Keratinocyte (primary cell): ENCODE measurements at regions not wholly inside any gene's neighbourhood (a gene's known extent, or its start where the extent isn't known, plus 50 kb on each side); places are given as distances from the start of the nearest gene placed in this dataset.

ENCODE experiments used
- DNase-seq: peaks from one replicate; pipeline ENCODE4 v3.0.0-alpha.2; 2011; ENCODE audit warnings: low read depth, missing footprints, low spot score
- FAIRE-seq: peaks from 2 replicates; lab custom pipeline; 2011; peaks lifted over from hg19 to GRCh38; lab: Jason Lieb, UNC
- H2AFZ ChIP-seq: 2 replicates; pipeline ENCODE4 v1.6.0; 2012; ENCODE audit warnings: low read length, control low read depth, inconsistent platforms; ENCODE audit not compliant: control insufficient read depth
- H3K27ac ChIP-seq: 2 replicates; pipeline ENCODE4 v1.5.1; 2011; ENCODE audit warnings: low read length; ENCODE audit not compliant: control insufficient read depth, insufficient read depth
- H3K27me3 ChIP-seq: 3 replicates; pipeline ENCODE4 v1.6.0; 2011; ENCODE audit warnings: low read length; ENCODE audit not compliant: control insufficient read depth, insufficient read depth; ENCODE audit errors: extremely low read depth
- H3K36me3 ChIP-seq, 2 experiments: 2 replicates in 1 of 2; 3 replicates in 1 of 2; pipeline ENCODE4 v1.5.1; 2011; ENCODE audit warnings: low read length in 2 of 2, mild to moderate bottlenecking in 1 of 2; ENCODE audit not compliant: control insufficient read depth in 2 of 2, insufficient read depth in 2 of 2; ENCODE audit errors: extremely low read depth in 1 of 2
- H3K4me1 ChIP-seq: 3 replicates; pipeline ENCODE4 v1.5.1; 2011; ENCODE audit warnings: low read length; ENCODE audit not compliant: control insufficient read depth, insufficient read depth; ENCODE audit errors: extremely low read depth
- H3K4me2 ChIP-seq: 3 replicates; pipeline ENCODE4 v1.6.0; 2011; ENCODE audit warnings: low read depth, low read length; ENCODE audit not compliant: control insufficient read depth, insufficient read depth; ENCODE audit errors: extremely low read depth
- H3K4me3 ChIP-seq, 3 experiments: fragments of 200-600 bp in 1 of 3; sonication (generic) in 1 of 3; 2 replicates in 2 of 3; 3 replicates in 1 of 3; pipeline ENCODE4 v1.5.1; 2011 to 2016; ENCODE audit warnings: low read length in 3 of 3, mild to moderate bottlenecking in 3 of 3, control low read depth in 2 of 3, inconsistent platforms in 1 of 3, low read depth in 1 of 3, mixed read lengths in 1 of 3, mixed run types in 1 of 3, moderate library complexity in 1 of 3; ENCODE audit not compliant: control insufficient read depth in 2 of 3, insufficient read depth in 2 of 3; ENCODE audit errors: extremely low read depth in 1 of 3
- H3K79me2 ChIP-seq: 2 replicates; pipeline ENCODE4 v1.6.0; 2012; ENCODE audit warnings: low read length; ENCODE audit not compliant: control insufficient read depth, insufficient read depth
- H3K9ac ChIP-seq: 3 replicates; pipeline ENCODE4 v1.6.0; 2011; ENCODE audit warnings: low read length; ENCODE audit not compliant: control insufficient read depth, insufficient read depth; ENCODE audit errors: extremely low read depth
- H3K9me1 ChIP-seq: 3 replicates; pipeline ENCODE4 v1.6.0; 2011; ENCODE audit warnings: low read length; ENCODE audit not compliant: control insufficient read depth, insufficient read depth; ENCODE audit errors: extremely low read depth
- H3K9me3 ChIP-seq: 2 replicates; pipeline ENCODE4 v1.5.1; 2012; ENCODE audit warnings: low read depth, low read length; ENCODE audit not compliant: control insufficient read depth
- H4K20me1 ChIP-seq: 3 replicates; pipeline ENCODE4 v1.6.0; 2011; ENCODE audit warnings: low read length; ENCODE audit not compliant: control insufficient read depth, insufficient read depth; ENCODE audit errors: extremely low read depth
- CTCF ChIP-seq, 3 experiments: IDR thresholded peaks in 1 of 3; conservative IDR thresholded peaks in 1 of 3; optimal IDR thresholded peaks in 1 of 3; 2 replicates in 2 of 3; 3 replicates in 1 of 3; pipeline versions ENCODE3 to v1.5.1; 2011; ENCODE audit warnings: low read length in 3 of 3, mild to moderate bottlenecking in 3 of 3, moderate library complexity in 2 of 3, control low read depth in 1 of 3, inconsistent platforms in 1 of 3; ENCODE audit not compliant: insufficient read depth in 2 of 3; ENCODE audit errors: extremely low read depth in 1 of 3
- EZH2 ChIP-seq: IDR thresholded peaks from one replicate; pipeline ENCODE4 v1.6.1; 2012; ENCODE audit warnings: inconsistent platforms, mild to moderate bottlenecking, low read length, moderate library complexity
- dilution Hi-C: fragments of 300-500 bp; cut with MboI; formaldehyde crosslinking; loops from one replicate; pipeline ENCODE4 v1.7.0; 2020; ENCODE audit warnings: low sequenced_read_pairs; ENCODE audit not compliant: extremely low pct_ligation_motif_present

GRCh38 chr4:60088807-60089486, 1111.2 kb upstream of the ADGRL3 start:
- Histone ChIP-seq H3K79me2 (no peaks in the 10 kb centered on the region), H3K4me2 (no peak overlapping the region), H3K9ac (no peak overlapping the region), H3K27me3 (no peaks in the 10 kb centered on the region), H3K27ac (no peak overlapping the region), H3K4me3 (no peak overlapping the region), H3K4me1 (no peaks in the 10 kb centered on the region), H3K9me1 (no peaks in the 10 kb centered on the region), H3K9me3 (no peaks in the 10 kb centered on the region), H3K36me3 (no peaks in the 10 kb centered on the region), H2AFZ (no peak overlapping the region), H4K20me1 (no peaks in the 10 kb centered on the region)
- DNase-seq (no peak), FAIRE-seq (no peak)
- dilution Hi-C loops, result no loop called here
- no peak for TF ChIP-seq CTCF (optimal IDR thresholded peaks at IDR 0.05 in 1 of 3, IDR thresholded peaks at IDR 0.05 in 1 of 3, conservative IDR thresholded peaks at IDR 0.05 in 1 of 3; ENCODE audit: extremely low read depth in 1 of 3, insufficient read depth in 2 of 3, low read length in 3 of 3)
- no peak for TF ChIP-seq EZH2

- Histone ChIP-seq H3K4me3 (no peak overlapping the region), H3K27ac (no peak overlapping the region), H3K79me2 (no peaks in the 10 kb centered on the region), H2AFZ (no peak overlapping the region), H3K4me2 (no peak overlapping the region), H3K9ac (no peak overlapping the region), H3K9me3 (no peaks in the 10 kb centered on the region), H3K36me3 (no peaks in the 10 kb centered on the region), H3K27me3 (no peaks in the 10 kb centered on the region), H3K9me1 (no peaks in the 10 kb centered on the region), H3K4me1 (no peaks in the 10 kb centered on the region), H4K20me1 (no peaks in the 10 kb centered on the region)
- dilution Hi-C loops, result no loop called here
- TF ChIP-seq CTCF (optimal IDR thresholded peaks at IDR 0.05 in 1 of 3, IDR thresholded peaks at IDR 0.05 in 1 of 3, conservative IDR thresholded peaks at IDR 0.05 in 1 of 3; ENCODE audit: extremely low read depth in 1 of 3, insufficient read depth in 2 of 3, low read length in 3 of 3) (no peak), EZH2 (no peak)
- no peak for DNase-seq
- no peak for FAIRE-seq
Observed at GRCh38 chr4:60089546-60090273, 1110.4 kb upstream of the ADGRL3 start.
